ENCODE measurements at regions not wholly inside any gene's neighbourhood (a gene's known extent, or its start where the extent isn't known, plus 50 kb on each side); places are given as distances from the start of the nearest gene placed in this dataset.

GRCh38 chr5:109484597-109484996 is 74.8 kb upstream of the PJA2 start:
- Histone ChIP-seq H3K27me3 (replicated peaks; ENCODE audit: insufficient read depth, low read depth, low read length, poor library complexity) (no peaks in the 10 kb centered on the region), H3K4me3 (ENCODE audit: low read depth, low read length, poor library complexity, severe bottlenecking) (no peak overlapping the region), H3K4me1 (ENCODE audit: insufficient read depth, low read length, poor library complexity, severe bottlenecking) (peaks cover 29% of the 10 kb centered on the region), H3K36me3 (ENCODE audit: insufficient read depth, low read length, poor library complexity, severe bottlenecking) (no peaks in the 10 kb centered on the region), H3K27ac (ENCODE audit: low read depth, low read length, poor library complexity, severe bottlenecking) (no peak overlapping the region), H3K9me3 (ENCODE audit: low read depth, low read length, poor library complexity, severe bottlenecking) (no peaks in the 10 kb centered on the region)
- intact Hi-C loops (cut with micrococcal nuclease; ENCODE audit: unreplicated experiment): no loop called here
- CTCF ChIA-PET: no interaction called here
- DNase-seq (ENCODE audit: low spot score): no peak
- no TSS peak for BruUV-seq (replicated peaks)
- no peak for TF ChIP-seq EZH2 (IDR thresholded peaks at IDR 0.05; ENCODE audit: borderline replicate concordance, low read depth, low read length, poor library complexity, severe bottlenecking)
- TF ChIP-seq CTCF (conservative IDR thresholded peaks at IDR 0.05; ENCODE audit: low read depth, low read length): no peak
- POLR2A ChIA-PET (ENCODE audit: low non-redundant PET): no interaction called here

GRCh38 chr5:109483395-109483971 is 73.7 kb upstream of the PJA2 start:
- Histone ChIP-seq H3K4me3 (ENCODE audit: low read depth, low read length, poor library complexity, severe bottlenecking) (no peak overlapping the region), H3K36me3 (ENCODE audit: insufficient read depth, low read length, poor library complexity, severe bottlenecking) (no peaks in the 10 kb centered on the region), H3K27ac (ENCODE audit: low read depth, low read length, poor library complexity, severe bottlenecking) (no peak overlapping the region), H3K4me1 (ENCODE audit: insufficient read depth, low read length, poor library complexity, severe bottlenecking) (peaks cover 29% of the 10 kb centered on the region), H3K27me3 (replicated peaks; ENCODE audit: insufficient read depth, low read depth, low read length, poor library complexity) (no peaks in the 10 kb centered on the region), H3K9me3 (ENCODE audit: low read depth, low read length, poor library complexity, severe bottlenecking) (no peaks in the 10 kb centered on the region)
- peak; percentile 25 for DNase-seq (ENCODE audit: low spot score)
- no TSS peak for BruUV-seq (replicated peaks)
- CTCF ChIA-PET: interaction anchor here (0.6 kb wide), 1 partner anchor 63 kb away, joined by 3 read pairs; no protein-coding TSS in a partner anchor
- POLR2A ChIA-PET (ENCODE audit: low non-redundant PET): no interaction called here
- no peak for TF ChIP-seq EZH2 (IDR thresholded peaks at IDR 0.05; ENCODE audit: borderline replicate concordance, low read depth, low read length, poor library complexity, severe bottlenecking)
- no peak for TF ChIP-seq CTCF (conservative IDR thresholded peaks at IDR 0.05; ENCODE audit: low read depth, low read length)
- intact Hi-C loops (cut with micrococcal nuclease; ENCODE audit: unreplicated experiment): no loop called here

- no TSS peak for BruUV-seq (replicated peaks)
- CTCF ChIA-PET: interaction anchor here (0.6 kb wide), 1 partner anchor 63 kb away, joined by 3 read pairs; no protein-coding TSS in a partner anchor
- H3K27me3 ChIP-seq (replicated peaks; ENCODE audit: insufficient read depth, low read depth, low read length, poor library complexity): no peaks in the 10 kb centered on the region
- intact Hi-C loops (cut with micrococcal nuclease; ENCODE audit: unreplicated experiment): no loop called here
- no peaks in the 10 kb centered on the region for H3K9me3 ChIP-seq (ENCODE audit: low read depth, low read length, poor library complexity, severe bottlenecking)
- H3K4me3 ChIP-seq (ENCODE audit: low read depth, low read length, poor library complexity, severe bottlenecking): no peak overlapping the region
- no peak overlapping the region for H3K27ac ChIP-seq (ENCODE audit: low read depth, low read length, poor library complexity, severe bottlenecking)
- POLR2A ChIA-PET (ENCODE audit: low non-redundant PET): no interaction called here
- H3K36me3 ChIP-seq (ENCODE audit: insufficient read depth, low read length, poor library complexity, severe bottlenecking): no peaks in the 10 kb centered on the region
- peaks cover 29% of the 10 kb centered on the region for H3K4me1 ChIP-seq (ENCODE audit: insufficient read depth, low read length, poor library complexity, severe bottlenecking)
- no peak for DNase-seq (ENCODE audit: low spot score)
- no peak for TF ChIP-seq EZH2 (IDR thresholded peaks at IDR 0.05; ENCODE audit: borderline replicate concordance, low read depth, low read length, poor library complexity, severe bottlenecking)
- no peak for TF ChIP-seq CTCF (conservative IDR thresholded peaks at IDR 0.05; ENCODE audit: low read depth, low read length)
Measured at GRCh38 chr5:109482748-109483147, 73.0 kb upstream of the PJA2 start.
